H1 (cell line): ENCODE measurements at regions not wholly inside any gene's neighbourhood (a gene's known extent, or its start where the extent isn't known, plus 50 kb on each side); places are given as distances from the start of the nearest gene placed in this dataset.

Source experiments
- CHD7 ChIP-seq: fragments of 300-600 bp; sonication (generic); IDR thresholded peaks from 2 replicates; pipeline ENCODE4 v1.7.1; 2012; ENCODE audit warnings: low read length, moderate library complexity, mild to moderate bottlenecking, inconsistent platforms; ENCODE audit not compliant: insufficient replicate concordance
- CREB1 ChIP-seq: IDR thresholded peaks from 2 replicates; pipeline ENCODE4 v1.6.1; 2012; ENCODE audit warnings: inconsistent platforms
- EZH2 ChIP-seq: fragments of 200-600 bp; sonication (generic); IDR thresholded peaks from 2 replicates; pipeline ENCODE4 v1.7.1; 2012; ENCODE audit warnings: low read depth, mild to moderate bottlenecking, moderate library complexity, low read length, inconsistent platforms; ENCODE audit not compliant: severe bottlenecking
- NRF1 ChIP-seq: IDR thresholded peaks from 2 replicates; pipeline ENCODE4 v1.6.1; 2011; ENCODE audit warnings: mild to moderate bottlenecking, low read depth, low read length, improper control_type of control experiment
- RNF2 ChIP-seq: fragments of 200-900, 300-1000 bp; sonication (generic); IDR thresholded peaks from 2 replicates; pipeline ENCODE4 v1.7.1; 2016; ENCODE audit warnings: borderline replicate concordance, low read depth, mild to moderate bottlenecking, antibody characterized with exemption, low read length; ENCODE audit not compliant: poor library complexity, severe bottlenecking; ENCODE audit errors: missing control alignments
- RXRA ChIP-seq: IDR thresholded peaks from 2 replicates; pipeline ENCODE4 v1.6.1; 2011; ENCODE audit warnings: low read depth, mild to moderate bottlenecking, low read length, moderate library complexity; ENCODE audit not compliant: insufficient read depth
- SP1 ChIP-seq: IDR thresholded peaks from 2 replicates; pipeline ENCODE4 v1.6.1; 2011; ENCODE audit warnings: low read depth, low read length
- TBP ChIP-seq: IDR thresholded peaks from 2 replicates; pipeline ENCODE4 v1.6.1; 2011; ENCODE audit warnings: low read depth, low read length, improper control_type of control experiment

- TF ChIP-seq CHD7 (no peak), EZH2 (no peak), SP1 (no peak), RNF2 (no peak), TBP (no peak), CREB1 (no peak), RXRA (no peak), NRF1 (no peak)
Measured at GRCh38 chr12:47609806-47610205, 96.0 kb downstream of the RPAP3 start (continued).
